CD4-positive, alpha-beta T cell treated with Interferon alpha-2 for 1 hour (primary cell): ENCODE measurements at regions not wholly inside any gene's neighbourhood (a gene's known extent, or its start where the extent isn't known, plus 50 kb on each side); places are given as distances from the start of the nearest gene placed in this dataset.
A peak's percentile ranks its signal among the peaks of the same experiment; 100 is the strongest.

Source experiments
- DNase-seq, 2 donors: peaks; one replicate each; pipeline ENCODE4 v3.0.0-alpha.2; 2020 to 2022

DNA sequence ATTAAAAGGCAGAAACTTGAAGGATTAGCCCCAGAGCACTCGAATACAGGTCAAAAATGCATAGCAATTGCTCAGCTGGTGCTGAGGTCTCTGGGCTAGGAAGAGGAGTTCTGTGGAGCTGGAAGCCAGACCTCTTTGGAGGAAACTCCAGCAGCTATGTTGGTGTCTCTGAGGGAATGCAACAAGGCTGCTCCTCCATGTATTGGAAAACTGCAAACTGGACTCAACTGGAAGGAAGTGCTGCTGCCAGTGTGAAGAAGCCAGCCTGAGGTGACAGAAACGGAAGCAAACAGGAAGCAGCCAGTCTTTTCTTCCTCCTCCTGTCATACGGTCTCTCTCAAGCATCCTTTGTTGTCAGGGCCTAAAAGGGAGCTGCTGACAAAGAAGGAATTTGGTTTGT lies 233.4 kb upstream of the FGGY start:
- DNase-seq: peak; percentile 9 to 33

GRCh38 chr1:59064592-59064991 lies 232.3 kb upstream of the FGGY start:
- no peak for DNase-seq

DNA sequence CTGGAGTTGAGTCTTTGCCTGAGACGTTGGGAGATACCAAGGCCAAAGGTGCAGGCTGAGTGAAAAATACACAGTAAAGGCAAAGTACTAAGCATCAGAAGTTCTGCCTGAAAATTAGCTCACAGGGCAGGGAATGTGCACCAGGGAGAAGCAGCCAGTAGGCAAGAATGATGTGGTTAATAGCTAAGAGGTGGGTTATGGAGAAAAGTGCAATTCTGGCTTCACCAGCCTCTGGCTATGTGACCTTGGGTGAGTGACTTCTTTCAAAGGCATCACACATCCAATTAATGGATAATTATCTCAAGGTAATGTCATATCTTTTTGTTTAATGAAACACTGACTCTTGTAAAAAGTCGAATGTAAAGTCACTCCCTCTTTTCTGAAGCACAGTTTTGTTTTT lies 230.7 kb upstream of the FGGY start:
- DNase-seq: no peak

DNA sequence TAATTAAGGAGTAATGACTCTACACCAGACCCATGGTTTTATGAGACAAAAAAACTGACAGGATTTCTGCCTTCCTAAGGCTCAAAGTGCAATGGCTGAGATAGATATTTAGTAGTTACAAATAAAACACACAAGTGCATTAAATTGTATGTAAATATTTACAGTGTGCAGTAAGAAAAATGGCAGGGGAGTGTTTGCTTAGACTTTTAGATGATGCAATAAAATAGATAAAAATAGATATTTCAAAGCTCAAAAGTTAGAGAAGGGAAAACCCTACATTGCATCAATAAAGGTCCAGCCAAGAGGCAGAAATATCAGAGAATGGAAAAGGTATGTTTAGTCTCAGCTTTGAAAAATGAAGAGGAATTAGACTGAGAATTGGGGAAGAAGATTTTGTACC lies 226.3 kb upstream of the FGGY start:
- DNase-seq: no peak

GRCh38 chr1:59071289-59071688 lies 225.6 kb upstream of the FGGY start:
- DNase-seq: peak in 1 of 2 donors; percentile 11

- peak; percentile 6 to 39 for DNase-seq
Observed at GRCh38 chr1:59071876-59072582, 224.9 kb upstream of the FGGY start.

- DNase-seq: no peak
Observed at GRCh38 chr1:59072583-59072947, 224.3 kb upstream of the FGGY start.

GRCh38 chr1:59074598-59074997 lies 222.3 kb upstream of the FGGY start:
- no peak for DNase-seq

GRCh38 chr1:59075021-59075420 lies 221.9 kb upstream of the FGGY start:
- no peak for DNase-seq

DNA sequence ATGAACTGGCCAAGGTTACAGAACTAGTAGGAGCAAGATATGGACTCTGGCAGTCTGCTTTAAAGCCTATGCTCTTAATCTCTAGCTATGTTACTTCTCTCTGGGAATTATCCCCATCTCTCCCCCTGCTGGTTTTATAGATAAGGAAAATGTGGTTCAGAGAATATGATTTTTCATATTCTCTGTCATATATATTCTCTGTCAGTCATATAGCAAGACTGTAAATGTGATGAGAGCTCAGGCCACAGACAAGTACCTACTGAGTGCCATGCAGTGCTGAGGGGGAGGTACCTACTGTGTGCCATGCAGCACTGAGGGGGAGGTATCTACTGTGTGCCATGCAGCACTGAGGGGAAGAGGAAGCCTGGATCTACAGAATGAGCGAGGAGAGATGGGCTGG lies 220.3 kb upstream of the FGGY start:
- DNase-seq: peak in 1 of 2 donors; percentile 10

DNA sequence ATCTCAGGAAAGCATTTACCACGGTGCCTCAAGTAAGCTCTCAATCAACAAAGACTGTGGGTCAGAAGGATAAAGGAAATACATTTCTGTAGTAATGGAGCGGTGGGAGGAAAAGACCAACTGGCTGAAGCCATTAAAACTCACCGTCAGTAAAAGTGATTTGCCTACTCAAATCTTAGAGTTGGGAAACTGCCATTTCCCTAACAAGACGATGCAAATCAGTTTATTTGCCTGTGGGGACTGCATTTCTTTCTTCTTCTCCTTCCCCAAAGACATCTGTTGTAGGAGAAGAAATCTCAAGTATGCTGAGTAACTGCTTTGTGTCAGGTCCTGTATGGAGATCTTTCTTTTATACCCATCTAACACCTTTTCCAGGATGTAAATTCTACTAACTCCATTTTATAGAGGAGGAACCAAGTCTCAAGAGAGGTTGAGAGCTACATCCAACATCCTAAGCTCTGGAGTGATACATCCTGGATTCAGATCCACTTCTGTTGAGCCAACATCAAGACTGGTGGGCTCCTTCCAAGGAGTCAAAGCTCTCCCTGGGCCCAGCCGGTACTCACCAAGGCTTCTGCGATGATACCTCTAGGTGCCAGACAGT lies 219.3 kb upstream of the FGGY start:
- no peak for DNase-seq

DNA sequence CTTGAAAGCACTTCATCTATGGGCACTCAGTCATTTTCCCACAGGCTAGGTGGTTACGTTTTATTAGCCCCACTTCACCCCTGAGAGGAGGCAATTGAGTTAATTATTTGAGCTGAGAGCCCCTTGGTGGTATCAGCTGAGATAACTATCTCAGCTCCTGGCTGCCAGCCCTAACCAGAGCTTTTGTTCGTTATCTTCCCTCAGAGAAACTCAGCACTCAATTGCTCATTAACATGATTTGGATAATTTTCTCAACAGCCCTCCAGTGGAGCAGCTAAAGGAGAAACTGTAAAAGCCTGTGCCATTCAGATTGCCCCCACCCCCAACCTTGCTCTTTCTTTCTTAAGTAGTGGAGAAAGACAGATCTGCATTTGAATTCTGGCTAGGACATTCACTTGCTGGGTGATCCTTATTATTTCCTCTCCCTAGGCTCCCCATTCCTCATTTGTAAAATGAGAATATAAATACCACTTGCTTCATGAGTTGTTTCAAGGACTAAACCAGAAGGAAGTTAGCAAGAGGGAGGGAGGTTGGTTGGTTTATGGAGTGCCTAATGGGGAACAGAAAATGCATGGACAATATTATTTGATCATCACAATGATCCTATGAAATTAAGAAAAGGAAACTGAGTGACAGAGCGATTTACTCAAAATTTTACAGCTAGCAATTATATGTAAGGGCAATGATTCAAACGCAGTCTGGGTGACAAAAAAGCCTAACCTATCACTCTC lies 218.7 kb upstream of the FGGY start:
- DNase-seq: no peak

DNA sequence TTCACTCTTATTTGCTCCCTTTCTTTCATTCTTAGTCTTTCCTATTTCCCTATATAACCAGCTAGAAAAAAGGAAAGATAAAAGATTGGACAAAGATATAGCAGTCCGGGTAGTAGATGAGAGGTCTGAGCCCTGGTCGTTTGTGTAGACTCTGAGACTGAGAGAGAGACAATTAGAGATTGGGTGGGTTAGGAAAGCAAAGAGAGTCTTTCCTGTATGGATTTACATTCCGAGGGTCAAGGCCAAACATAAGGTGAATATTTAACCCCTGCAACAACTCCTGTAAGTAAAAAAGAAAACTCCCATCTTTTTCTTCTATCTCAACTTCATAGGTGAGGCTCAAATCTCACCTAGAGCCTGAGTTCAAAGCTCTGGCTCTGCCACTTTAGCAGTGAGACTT lies 218.0 kb upstream of the FGGY start:
- no peak for DNase-seq

DNA sequence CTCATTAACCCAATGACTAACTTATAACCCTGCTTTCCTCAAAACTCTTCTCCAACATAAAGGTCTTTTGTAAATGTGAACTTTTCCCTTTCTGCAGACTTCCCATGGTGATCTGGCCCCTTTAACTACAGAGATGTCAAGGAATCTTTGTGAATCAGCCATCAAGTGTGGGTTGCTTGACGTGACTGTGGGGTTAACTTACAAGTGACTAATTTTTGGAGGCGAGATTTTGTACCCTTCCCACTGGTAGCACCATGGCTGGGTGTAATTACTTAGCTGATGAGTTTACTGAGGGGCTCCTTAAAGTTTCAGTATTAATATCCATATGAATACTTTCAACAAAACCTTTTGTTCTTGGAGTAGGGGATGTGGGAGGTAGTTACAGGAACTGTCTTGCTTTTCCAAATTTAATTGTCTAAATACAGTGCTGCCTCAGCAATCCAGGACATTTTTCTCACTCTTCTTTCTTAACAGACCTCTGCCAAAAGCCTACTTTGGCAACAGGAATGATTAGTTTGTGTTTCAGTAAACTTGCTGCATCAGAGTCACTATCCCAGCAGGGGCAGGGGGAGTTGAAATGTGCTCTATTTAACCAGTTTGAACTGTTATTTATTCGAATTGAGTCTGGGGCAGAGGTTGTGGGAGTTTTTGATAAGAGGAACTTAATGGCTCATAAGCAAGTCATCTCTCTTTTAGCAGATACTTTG lies 217.3 kb upstream of the FGGY start:
- no peak for DNase-seq

DNA sequence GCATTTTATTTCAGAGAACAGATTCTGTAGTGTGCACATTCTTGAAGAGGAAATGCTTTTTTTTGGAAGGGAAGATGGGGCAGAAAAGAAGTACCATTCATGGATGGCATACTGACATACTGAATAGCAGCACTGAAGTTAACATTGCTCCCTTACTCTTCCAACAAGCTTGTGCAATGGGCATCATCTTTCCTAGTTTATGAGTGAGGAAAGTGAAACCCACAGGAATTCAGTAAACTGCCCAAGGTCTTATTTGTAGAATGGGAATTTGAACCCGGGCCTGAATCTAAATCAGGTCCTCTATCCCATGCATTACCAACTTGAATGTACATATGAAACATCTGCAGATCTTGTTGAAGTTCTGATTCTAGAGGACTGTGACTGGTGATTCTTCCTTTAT lies 215.7 kb upstream of the FGGY start:
- DNase-seq: no peak

GRCh38 chr1:59081795-59082194 lies 215.1 kb upstream of the FGGY start:
- no peak for DNase-seq

DNA sequence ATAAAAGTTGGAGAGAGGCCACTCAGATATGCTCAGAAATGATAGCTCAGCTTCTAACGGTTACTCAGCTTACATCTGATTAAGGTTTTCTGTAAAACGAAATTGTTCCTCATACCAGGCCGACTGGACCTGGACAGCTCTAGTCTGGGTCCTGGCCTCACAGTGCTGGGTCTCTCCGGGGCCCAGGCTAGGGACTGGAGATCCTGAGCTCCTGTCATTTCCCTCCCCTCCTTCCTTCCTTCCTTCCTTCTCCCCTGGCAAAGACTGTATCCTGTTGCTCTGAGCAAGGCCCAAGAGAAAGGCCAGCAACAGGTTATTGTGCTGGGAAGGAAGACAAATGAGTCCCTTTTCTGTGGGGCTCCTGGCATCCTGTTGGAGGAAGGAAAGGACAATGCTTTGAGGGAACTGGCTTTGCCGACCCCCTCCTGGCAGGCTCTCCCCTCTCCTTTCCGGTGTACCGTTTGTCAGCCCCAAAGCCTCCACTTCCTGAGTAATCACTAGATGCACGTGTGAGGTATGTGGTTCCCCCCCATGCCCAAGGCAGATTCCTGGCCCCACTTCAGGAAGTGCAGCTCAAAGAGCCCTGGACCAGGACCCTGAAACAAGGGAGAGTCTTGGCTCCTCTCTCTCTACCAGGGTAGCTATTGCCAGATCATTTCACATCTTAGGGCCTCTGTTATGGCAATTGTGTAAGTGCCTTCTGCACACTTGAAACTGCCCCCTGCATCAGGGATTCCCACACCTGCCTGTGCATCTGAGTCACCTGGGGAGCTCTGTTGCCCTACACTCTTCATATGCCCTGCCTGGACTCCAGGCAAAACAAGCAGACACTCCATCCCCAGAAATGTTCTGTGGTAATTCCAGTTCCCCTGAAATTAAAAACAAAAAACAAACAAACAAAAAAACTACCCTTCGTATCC lies 212.7 kb upstream of the FGGY start:
- no peak for DNase-seq

GRCh38 chr1:59085101-59085500 lies 211.8 kb upstream of the FGGY start:
- DNase-seq: no peak

- no peak for DNase-seq
Observed at GRCh38 chr1:59089036-59089798, 207.7 kb upstream of the FGGY start.

GRCh38 chr1:59089922-59090457 lies 206.9 kb upstream of the FGGY start:
- DNase-seq: no peak

GRCh38 chr1:59092126-59092525 lies 204.8 kb upstream of the FGGY start:
- no peak for DNase-seq
